GM12865 (cell line): ENCODE measurements at regions not wholly inside any gene's neighbourhood (a gene's known extent, or its start where the extent isn't known, plus 50 kb on each side); places are given as distances from the start of the nearest gene placed in this dataset.

Experiments
- DNase-seq: peaks from one replicate; pipeline ENCODE4 v3.0.0; 2010; ENCODE audit warnings: low read depth
- H3K4me3 ChIP-seq: 2 replicates; pipeline ENCODE4 v1.5.1; 2011; ENCODE audit warnings: mild to moderate bottlenecking, low read depth, low read length, control low read depth
- TF ChIP-seq, protein P1 (sequence below): IDR thresholded peaks from 2 replicates; pipeline ENCODE4 v1.5.1; 2011; ENCODE audit warnings: low read length, control low read depth, low read depth, inconsistent platforms; ENCODE audit not compliant: insufficient read depth; ENCODE audit errors: missing control alignments

DNA sequence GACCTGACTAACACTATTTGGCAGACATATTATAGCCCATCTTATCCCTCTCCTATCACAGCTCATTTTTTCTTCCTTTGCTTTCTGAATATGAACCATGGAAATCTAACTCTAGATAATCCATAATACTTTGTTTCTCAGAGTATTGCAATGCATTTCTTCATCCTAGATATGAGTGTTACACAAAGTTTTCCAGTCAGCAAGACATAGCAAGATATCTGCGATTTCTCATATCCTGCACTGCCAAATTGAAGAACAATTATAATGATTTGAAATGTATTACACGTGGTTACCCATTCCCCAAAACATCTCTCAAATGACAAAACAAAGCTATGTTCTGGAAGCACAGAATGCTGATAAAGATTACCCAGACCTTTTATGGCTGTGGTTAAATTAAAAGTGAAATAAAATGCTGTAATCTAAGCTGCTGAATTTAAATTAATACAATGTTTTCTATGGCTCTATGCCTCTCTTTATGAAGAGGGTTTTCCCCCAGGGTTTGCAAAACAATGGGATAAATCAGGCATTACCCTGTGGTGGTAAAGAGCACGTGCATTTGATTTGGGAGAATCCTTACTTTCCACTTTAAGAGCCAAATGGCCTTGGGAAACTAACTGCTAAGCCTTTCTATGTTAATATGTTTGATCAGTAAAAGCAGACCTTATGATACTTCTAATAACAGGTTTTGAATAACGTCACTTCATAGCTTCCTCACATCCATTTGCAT lies 1291.0 kb upstream of the CNTN5 start:
- TF ChIP-seq, protein P1, sequence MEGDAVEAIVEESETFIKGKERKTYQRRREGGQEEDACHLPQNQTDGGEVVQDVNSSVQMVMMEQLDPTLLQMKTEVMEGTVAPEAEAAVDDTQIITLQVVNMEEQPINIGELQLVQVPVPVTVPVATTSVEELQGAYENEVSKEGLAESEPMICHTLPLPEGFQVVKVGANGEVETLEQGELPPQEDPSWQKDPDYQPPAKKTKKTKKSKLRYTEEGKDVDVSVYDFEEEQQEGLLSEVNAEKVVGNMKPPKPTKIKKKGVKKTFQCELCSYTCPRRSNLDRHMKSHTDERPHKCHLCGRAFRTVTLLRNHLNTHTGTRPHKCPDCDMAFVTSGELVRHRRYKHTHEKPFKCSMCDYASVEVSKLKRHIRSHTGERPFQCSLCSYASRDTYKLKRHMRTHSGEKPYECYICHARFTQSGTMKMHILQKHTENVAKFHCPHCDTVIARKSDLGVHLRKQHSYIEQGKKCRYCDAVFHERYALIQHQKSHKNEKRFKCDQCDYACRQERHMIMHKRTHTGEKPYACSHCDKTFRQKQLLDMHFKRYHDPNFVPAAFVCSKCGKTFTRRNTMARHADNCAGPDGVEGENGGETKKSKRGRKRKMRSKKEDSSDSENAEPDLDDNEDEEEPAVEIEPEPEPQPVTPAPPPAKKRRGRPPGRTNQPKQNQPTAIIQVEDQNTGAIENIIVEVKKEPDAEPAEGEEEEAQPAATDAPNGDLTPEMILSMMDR, result no peak
- DNase-seq, result no peak
- H3K4me3 ChIP-seq, result no peak overlapping the region

DNA sequence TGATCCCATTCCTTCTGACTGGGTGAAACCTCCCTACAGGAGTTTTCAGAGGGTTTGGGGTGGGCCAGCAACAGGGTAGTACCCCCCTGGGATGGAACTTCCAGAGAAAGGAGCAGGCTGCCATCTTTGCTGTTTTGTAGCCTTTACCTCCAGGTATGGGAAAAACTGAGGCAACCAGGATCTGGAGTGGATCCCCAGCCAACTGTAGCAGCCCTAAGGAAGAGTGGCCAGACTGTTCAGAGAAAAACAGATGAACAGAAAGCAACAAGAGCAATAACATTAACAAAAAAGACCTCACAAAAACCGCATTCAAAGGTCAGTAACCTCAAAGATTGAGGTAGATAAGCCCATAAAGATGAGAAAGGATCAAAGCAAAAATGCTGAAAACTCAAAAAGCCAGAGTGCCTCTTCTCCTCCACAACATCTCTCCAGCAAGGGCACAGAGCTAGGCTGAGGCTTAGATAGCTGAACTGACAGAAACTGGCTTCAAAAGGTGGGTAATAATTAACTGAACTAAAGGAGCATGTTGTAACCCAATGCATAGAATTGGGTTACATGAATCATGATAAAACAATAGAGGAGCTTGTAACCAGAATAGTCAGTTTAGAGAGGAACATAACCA lies 1288.6 kb upstream of the CNTN5 start:
- H3K4me3 ChIP-seq, result no peak overlapping the region
- DNase-seq, result no peak
- TF ChIP-seq, protein P1, result no peak

DNA sequence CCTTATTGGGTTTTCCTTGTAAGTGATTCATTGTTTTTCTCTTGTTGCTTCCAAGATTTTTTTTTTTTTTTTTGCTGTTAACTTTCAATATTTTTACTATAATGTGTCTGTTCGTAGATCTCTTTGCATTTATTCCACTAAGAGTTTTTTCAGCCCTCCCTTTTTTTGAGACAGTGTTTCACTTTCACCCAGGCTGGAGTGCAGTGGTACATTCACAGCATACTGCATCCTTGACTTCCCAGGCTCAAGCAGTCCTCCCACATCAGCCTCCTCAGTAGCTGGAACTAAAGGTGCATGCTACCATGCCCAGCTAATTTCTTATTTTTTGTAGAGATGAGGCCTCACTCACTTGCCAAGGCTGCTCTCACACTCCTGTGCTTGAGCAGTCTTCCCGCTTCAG lies 1282.0 kb upstream of the CNTN5 start:
- DNase-seq, result no peak
- TF ChIP-seq, protein P1, result no peak
- H3K4me3 ChIP-seq, result no peak overlapping the region

DNA sequence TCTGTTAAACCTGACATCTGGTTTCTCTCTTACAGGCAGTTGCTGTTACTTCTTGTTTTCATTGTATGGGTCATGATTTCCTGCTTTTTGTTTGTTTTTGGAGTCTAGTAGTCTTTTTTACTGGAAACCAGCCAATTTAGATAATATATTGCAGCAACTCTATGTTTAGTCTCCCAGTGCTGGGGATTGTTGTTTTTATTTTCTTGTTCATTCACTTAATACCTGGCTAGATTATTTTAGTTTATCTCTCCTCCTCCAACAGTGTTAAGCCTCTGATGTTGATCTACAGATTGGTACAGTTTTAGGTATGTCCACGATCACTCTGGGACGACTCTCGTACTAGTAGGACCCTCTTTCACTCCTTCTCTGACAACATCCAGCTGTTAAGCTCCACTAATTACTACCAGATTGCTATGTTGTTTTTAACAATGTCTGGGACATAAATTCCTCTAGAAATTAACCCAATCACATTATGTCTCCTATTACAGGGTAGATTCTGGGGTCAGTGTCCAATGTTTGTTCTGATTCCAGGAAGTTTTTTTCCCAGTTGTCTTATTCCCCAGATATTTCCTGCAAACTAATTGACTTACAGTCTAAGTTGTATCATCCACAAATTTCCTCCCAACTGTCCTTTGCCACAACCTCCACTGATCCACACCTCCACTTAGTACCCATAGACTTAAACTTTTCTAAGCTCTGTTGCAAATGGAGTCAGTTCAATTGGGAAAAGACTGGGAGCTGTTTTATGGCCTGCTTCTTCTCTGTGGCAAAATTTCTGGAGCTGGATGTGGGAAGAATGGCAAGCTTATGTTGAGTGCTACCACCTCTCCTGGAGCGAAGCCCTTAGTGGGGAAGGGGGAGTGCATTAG lies 1280.6 kb upstream of the CNTN5 start:
- TF ChIP-seq, protein P1, result no peak
- H3K4me3 ChIP-seq, result no peak overlapping the region
- no peak for DNase-seq

DNA sequence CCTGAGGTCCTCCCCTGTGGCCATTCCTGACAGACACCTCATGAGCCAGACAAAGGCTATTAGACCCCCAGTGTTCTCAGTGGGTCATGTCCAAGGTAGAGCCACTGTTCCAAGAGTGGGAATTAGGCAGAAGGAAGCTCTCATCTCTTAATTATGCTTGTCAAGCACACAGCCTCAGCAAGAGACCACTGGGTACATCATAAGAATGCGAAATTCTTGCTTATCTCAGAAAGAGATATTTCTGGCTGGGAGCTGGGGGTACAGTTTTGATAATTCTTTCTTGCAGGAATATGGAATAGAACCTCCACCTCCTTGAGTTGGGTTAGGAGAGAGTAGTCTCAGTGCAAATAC lies 1280.0 kb upstream of the CNTN5 start:
- no peak for DNase-seq
- no peak overlapping the region for H3K4me3 ChIP-seq
- TF ChIP-seq, protein P1, result no peak

DNA sequence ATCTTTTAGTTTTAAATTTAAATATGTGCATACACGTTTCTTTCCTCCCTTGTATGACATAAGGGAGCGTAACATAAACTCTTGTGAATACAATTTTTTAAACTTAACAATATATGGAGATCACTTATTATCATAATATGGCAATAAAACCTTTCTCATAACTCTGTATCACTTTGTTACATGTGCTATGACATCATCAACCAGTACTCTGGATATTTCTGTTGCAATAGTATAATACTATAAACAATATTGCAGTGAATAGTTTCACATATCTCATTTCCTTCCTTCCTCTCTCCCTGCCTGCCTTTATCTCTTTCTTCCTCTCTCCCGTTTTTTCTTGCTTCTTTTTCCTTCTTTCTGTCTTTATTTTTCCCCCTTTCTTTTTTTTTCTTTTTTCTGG lies 1278.0 kb upstream of the CNTN5 start:
- TF ChIP-seq, protein P1, result no peak
- H3K4me3 ChIP-seq, result no peak overlapping the region
- DNase-seq, result no peak
